Upper lobe of left lung (tissue), 4 donors: ENCODE measurements at regions not wholly inside any gene's neighbourhood (a gene's known extent, or its start where the extent isn't known, plus 50 kb on each side); places are given as distances from the start of the nearest gene placed in this dataset.
"Not testable (repeated sequence)": the region's sequence is repeated elsewhere in the genome, so short reads cannot be mapped to it uniquely, and the experiment has no call there.

Experiments
- POLR2A ChIP-seq, 4 donors: fragments of 450-650 bp; IDR thresholded peaks; one replicate each; pipeline ENCODE4 v1.5.1; 2016 to 2017; ENCODE audit warnings: antibody characterized with exemption in 4 of 4, mild to moderate bottlenecking in 2 of 4
- TF ChIP-seq, protein P1 (sequence below), 6 experiments: fragments of 450-650 bp in 4 of 6; fragments of 200-600 bp in 2 of 6; sonication (generic) in 2 of 6; IDR thresholded peaks; one replicate each; pipeline ENCODE4 v1.5.1; 2016 to 2019; ENCODE audit warnings: antibody characterized with exemption in 6 of 6

DNA sequence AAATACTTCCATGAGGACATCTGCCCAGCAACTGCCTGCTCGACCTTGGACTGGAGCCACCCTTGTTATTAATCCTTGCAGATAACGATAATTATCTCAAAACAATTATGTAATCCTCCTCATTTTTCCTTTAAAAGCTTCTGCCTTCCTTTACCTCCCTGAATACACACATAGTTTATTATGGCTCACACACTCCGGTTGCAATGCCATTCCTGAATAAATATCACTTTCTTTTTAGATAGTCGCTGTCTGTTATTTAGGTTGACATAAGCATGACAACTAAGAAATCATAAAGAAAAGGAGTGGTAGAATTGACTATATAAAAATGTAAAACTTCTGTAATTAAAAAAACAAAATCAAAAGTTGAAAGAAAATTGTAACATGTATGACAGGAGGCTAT lies 64.8 kb downstream of the B4GALT7 start:
- TF ChIP-seq, protein P1, sequence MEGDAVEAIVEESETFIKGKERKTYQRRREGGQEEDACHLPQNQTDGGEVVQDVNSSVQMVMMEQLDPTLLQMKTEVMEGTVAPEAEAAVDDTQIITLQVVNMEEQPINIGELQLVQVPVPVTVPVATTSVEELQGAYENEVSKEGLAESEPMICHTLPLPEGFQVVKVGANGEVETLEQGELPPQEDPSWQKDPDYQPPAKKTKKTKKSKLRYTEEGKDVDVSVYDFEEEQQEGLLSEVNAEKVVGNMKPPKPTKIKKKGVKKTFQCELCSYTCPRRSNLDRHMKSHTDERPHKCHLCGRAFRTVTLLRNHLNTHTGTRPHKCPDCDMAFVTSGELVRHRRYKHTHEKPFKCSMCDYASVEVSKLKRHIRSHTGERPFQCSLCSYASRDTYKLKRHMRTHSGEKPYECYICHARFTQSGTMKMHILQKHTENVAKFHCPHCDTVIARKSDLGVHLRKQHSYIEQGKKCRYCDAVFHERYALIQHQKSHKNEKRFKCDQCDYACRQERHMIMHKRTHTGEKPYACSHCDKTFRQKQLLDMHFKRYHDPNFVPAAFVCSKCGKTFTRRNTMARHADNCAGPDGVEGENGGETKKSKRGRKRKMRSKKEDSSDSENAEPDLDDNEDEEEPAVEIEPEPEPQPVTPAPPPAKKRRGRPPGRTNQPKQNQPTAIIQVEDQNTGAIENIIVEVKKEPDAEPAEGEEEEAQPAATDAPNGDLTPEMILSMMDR (IDR thresholded peaks at IDR 0.05) = not testable (repeated sequence)
- TF ChIP-seq POLR2A (IDR thresholded peaks at IDR 0.05) = not testable (repeated sequence)
